Progenitor cell of endocrine pancreas (in vitro differentiated cells): ENCODE measurements at regions not wholly inside any gene's neighbourhood (a gene's known extent, or its start where the extent isn't known, plus 50 kb on each side); places are given as distances from the start of the nearest gene placed in this dataset.

ENCODE experiments used
- DNase-seq: peaks from one replicate; pipeline ENCODE4 v3.0.0; 2021; ENCODE audit warnings: low spot score; ENCODE audit not compliant: unreplicated experiment
- H3K27ac Mint-ChIP-seq: 2 replicates; pipeline ENCODE4 v1.8.0; 2021; ENCODE audit warnings: mild to moderate bottlenecking, moderate library complexity, mixed read lengths
- H3K27me3 Mint-ChIP-seq: 2 replicates; pipeline ENCODE4 v1.8.0; 2021; ENCODE audit warnings: mixed read lengths
- H3K36me3 Mint-ChIP-seq: 2 replicates; pipeline ENCODE4 v1.8.0; 2022; ENCODE audit warnings: mixed read lengths; ENCODE audit not compliant: insufficient read depth
- H3K4me1 Mint-ChIP-seq: 2 replicates; pipeline ENCODE4 v1.8.0; 2021; ENCODE audit warnings: low read depth, mixed read lengths
- H3K4me3 Mint-ChIP-seq: 2 replicates; pipeline ENCODE4 v1.8.0; 2021; ENCODE audit warnings: low read depth, mild to moderate bottlenecking, moderate library complexity, mixed read lengths
- H3K9me3 Mint-ChIP-seq: 2 replicates; pipeline ENCODE4 v1.8.0; 2021; ENCODE audit warnings: low read depth, mixed read lengths
- CTCF ChIP-seq: fragments of 200-600 bp; sonication (generic); IDR thresholded peaks from one replicate; pipeline ENCODE4 v1.5.0; 2021; ENCODE audit warnings: antibody characterized with exemption, mild to moderate bottlenecking; ENCODE audit not compliant: unreplicated experiment

- Mint-ChIP-seq H3K27ac (no peak overlapping the region), H3K36me3 (no peaks in the 10 kb centered on the region), H3K4me1 (no peaks in the 10 kb centered on the region), H3K4me3 (no peak overlapping the region), H3K27me3 (no peaks in the 10 kb centered on the region), H3K9me3 (no peaks in the 10 kb centered on the region)
- DNase-seq = no peak
- TF ChIP-seq CTCF = no peak
These were observed 136.1 kb upstream of the NOX3 start for GRCh38 chr6:155591741-155592140.

DNA sequence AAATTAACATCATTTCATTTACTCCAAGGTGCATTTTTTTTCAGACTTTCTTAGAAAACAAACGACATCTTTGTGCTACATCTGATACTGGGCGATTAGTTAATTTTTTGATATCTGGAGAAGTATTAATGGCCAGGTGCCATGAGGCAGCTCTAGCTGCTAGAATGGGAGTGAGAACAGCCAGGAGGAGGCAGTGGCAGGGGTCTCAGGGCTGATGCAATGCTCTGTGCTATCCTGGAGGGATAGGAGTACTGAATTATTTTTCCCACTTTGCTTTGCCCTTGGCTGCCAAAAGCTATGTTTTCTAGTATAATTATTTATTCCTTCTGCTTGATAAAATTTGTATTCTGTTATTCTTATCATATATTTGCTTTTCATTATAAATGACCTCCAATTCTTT, 133.6 kb upstream of the NOX3 start:
- H3K36me3 Mint-ChIP-seq = no peaks in the 10 kb centered on the region
- H3K4me1 Mint-ChIP-seq = no peaks in the 10 kb centered on the region
- TF ChIP-seq CTCF = no peak
- no peak overlapping the region for H3K4me3 Mint-ChIP-seq
- peaks cover 1% of the 10 kb centered on the region for H3K9me3 Mint-ChIP-seq
- H3K27ac Mint-ChIP-seq = peak overlapping the region; percentile 75
- H3K27me3 Mint-ChIP-seq = no peaks in the 10 kb centered on the region
- DNase-seq = no peak

- TF ChIP-seq CTCF = no peak
These were observed 132.2 kb upstream of the NOX3 start for GRCh38 chr6:155587817-155588216.

DNA sequence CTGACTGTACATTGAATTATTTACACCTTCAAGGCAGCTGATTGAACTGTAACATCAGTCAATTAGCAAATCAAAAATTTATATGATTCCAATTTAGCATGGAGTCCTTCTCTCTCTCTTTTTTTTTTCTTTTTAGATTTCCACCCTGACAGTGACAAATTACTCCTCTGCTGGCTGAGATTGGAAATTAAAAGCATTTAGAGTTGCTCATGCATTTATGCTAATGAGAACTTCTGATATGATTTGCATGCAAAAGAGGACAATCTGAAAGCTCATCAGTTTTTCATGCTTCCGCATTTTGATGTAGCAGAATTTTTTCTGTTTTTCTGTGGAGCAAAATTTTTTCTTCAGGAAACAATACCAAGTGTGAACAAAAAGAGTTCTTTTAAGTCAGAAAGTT, 130.5 kb upstream of the NOX3 start:
- no peak for DNase-seq
- no peak overlapping the region for H3K4me3 Mint-ChIP-seq
- peaks cover 6% of the 10 kb centered on the region for H3K4me1 Mint-ChIP-seq
- no peaks in the 10 kb centered on the region for H3K27me3 Mint-ChIP-seq
- H3K36me3 Mint-ChIP-seq = no peaks in the 10 kb centered on the region
- H3K27ac Mint-ChIP-seq = no peak overlapping the region
- H3K9me3 Mint-ChIP-seq = peaks cover 11% of the 10 kb centered on the region
- TF ChIP-seq CTCF = no peak

More at GRCh38 chr6:155587817-155588216, 132.2 kb upstream of the NOX3 start:
- Mint-ChIP-seq H3K9me3 (peaks cover 4% of the 10 kb centered on the region), H3K4me1 (no peaks in the 10 kb centered on the region), H3K27ac (no peak overlapping the region), H3K4me3 (no peak overlapping the region), H3K36me3 (no peaks in the 10 kb centered on the region), H3K27me3 (no peaks in the 10 kb centered on the region)
- DNase-seq = no peak

DNA sequence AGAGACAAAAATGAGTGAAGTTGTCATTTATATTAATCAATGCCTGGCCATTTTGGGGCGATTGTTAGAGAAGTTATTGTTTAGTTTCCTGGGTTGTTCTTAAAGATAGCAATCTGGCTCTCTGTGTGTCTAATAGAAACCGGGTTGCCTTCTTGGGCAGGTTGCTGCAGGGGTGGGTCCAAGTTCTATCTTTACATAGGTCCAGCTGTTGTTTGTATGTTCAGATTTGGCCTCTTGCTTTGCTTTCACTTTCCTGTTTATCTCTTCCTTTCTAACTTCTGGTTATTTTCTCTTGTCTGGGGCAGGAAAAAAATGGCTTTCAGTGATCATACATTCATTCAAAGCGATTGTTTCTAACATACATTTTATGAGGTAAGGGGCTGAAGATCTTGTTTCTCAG, 128.4 kb upstream of the NOX3 start:
- peaks cover 6% of the 10 kb centered on the region for H3K4me1 Mint-ChIP-seq
- no peak overlapping the region for H3K4me3 Mint-ChIP-seq
- H3K9me3 Mint-ChIP-seq = peaks cover 11% of the 10 kb centered on the region
- no peak overlapping the region for H3K27ac Mint-ChIP-seq
- no peak for DNase-seq
- H3K27me3 Mint-ChIP-seq = no peaks in the 10 kb centered on the region
- H3K36me3 Mint-ChIP-seq = no peaks in the 10 kb centered on the region
- no peak for TF ChIP-seq CTCF
